Eye (tissue), 1 donor: ENCODE measurements at regions not wholly inside any gene's neighbourhood (a gene's known extent, or its start where the extent isn't known, plus 50 kb on each side); places are given as distances from the start of the nearest gene placed in this dataset.
A peak's percentile ranks its signal among the peaks of the same experiment; 100 is the strongest.

Experiments used
- DNase-seq: peaks from one replicate; pipeline ENCODE4 v3.0.0-alpha.2; 2015

GRCh38 chr4:79078339-79078738, 139.1 kb upstream of the PAQR3 start:
- DNase-seq = no peak

DNA sequence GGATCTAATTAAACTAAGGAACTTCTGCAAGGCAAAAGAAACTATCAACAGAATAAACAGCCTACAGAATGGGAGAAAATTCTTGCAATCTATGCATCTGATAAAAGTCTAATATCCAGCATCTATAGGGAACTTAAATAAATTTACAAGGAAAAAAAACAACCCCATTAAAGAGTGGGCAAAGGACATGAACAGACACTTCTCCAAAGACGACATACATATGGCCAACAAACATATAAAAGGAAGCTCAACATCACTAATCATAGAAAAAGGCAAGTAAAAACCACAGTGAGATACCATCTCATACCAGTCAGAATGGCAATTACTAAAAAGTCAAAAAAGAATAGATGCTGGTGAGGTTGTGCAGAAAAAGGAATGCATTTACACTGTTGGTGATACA, 134.8 kb upstream of the PAQR3 start:
- DNase-seq = no peak

GRCh38 chr4:79073471-79073870, 134.2 kb upstream of the PAQR3 start:
- no peak for DNase-seq

GRCh38 chr4:79065262-79065661, 126.0 kb upstream of the PAQR3 start:
- DNase-seq = no peak

GRCh38 chr4:79064806-79065205, 125.6 kb upstream of the PAQR3 start:
- no peak for DNase-seq

DNA sequence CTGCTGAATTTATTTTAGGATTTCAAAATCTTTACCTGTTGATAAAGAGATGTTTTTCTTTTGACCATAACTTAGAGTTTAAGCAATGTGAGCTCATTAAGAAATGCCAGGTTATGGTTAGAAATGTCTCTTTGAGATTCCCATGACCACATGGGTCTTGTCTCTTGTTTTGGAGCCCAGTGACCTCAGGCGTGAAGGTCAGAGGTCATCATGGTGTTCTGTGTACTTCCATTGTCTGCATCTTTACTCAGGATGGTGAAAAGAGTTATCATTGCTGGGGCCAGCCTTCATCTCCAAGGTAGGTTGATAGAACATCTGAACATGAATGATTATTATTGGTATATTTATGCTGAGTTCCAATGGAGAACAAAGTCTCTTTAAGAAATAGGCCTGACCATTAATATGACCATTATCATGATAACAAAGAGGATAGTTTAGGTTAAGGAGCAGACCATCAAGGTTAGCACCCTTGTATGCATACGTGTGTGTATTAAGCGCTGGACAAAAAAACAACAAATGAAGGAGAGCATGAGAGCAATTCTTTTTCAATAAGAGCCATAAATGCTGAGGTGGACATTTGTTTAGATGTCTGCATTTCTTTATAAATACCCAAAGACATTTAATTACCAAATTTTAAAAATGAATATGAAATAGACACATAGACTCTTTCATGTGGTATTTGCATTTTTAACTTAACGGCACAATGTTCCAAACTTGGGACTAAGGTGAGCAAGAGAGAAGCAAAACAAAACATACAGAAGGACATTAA, 120.6 kb upstream of the PAQR3 start:
- no peak for DNase-seq

DNA sequence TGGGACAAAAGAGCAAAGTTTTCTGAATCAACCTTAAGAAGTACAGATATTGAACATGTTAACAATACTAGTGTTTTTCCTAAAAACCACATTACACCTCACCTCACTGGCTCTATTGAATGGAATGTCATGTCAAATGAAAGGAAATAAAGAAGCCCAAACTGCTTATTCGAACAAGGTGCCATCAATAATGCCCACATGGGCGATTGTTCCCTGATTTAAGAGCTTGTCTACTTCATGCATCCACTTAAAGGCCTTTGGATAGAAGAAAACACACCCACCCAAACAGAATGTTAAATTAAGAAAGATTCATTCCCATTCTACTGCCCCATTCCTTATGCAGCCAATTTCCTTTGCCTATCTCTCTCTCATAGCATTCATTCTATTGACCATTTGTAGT, 118.5 kb upstream of the PAQR3 start:
- DNase-seq = no peak

DNA sequence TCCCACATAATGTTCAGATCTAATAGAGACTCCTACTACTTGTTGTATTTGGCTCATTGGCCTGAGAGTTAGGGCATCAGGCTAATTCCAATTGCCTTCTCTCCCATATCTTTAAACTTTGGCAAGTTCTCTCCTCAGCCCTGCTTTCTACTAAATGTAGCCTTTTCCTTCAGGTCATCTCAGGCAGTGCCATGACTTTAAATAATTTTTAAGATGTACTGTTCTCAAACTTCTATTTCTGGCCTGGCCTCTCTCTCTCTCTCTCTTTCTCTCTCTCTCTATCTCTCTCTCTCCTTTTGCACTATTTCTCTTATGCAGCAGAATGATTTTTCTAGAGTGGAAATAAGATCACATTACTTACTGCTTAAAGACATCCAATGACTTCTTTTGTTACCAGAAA, 114.5 kb upstream of the PAQR3 start:
- no peak for DNase-seq

- peak; percentile 87 for DNase-seq
Observed at GRCh38 chr4:79050541-79050880, 111.3 kb upstream of the PAQR3 start.

DNA sequence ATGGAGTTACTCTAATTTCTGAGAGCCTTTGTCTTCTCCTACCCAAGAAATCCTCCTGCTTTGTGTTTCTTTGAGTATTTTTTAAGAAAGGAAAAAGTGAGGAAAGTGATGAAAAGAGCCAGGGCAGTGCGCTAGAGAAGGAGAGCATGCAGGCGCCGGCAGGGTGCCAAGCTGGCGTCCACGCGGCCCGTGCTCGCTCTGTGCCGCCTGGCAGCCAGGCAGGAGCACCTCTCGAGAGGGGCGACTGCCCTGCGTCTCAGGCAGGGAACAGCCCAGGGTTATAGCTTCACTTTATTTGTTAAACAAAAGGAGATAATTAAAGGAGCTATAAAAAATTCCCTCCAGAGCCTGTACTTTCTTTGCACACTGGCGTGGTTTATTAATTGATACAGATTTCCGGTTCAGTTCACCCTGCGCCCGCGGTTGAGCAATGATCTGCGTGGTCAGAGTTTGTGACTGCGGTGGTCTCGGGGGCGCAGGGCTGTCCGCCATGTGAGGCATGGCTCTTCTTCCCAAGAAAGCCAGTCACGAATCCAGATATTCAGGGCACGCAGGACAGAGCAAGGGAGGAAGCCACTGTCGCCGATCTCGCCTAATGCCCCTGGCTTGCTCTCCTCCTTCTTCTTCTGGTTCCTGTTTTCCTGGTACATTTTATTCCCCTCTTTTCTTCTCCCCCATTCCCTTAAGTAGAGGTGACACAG, 110.8 kb upstream of the PAQR3 start:
- no peak for DNase-seq

DNA sequence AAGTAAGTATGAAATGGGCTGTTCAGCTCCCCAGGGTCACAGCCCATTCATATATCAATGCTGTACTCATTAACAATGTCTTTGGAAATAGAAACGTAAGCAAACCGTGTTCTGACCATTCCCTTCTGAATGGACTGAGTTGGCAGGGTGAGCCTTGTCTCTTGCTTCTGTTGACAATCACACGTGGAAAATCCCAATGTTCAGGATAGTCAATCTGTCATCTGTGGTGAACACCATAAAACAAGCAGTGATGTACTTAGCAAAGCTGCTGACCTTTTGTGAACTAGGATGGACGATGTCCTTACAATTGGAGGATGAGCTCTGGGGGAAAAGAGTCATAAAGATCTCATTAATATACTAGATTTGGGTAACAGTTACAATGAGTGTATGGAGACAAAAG, 109.6 kb upstream of the PAQR3 start:
- no peak for DNase-seq

- DNase-seq = no peak
Observed at GRCh38 chr4:79047316-79047715, 108.1 kb upstream of the PAQR3 start.

GRCh38 chr4:79046016-79046592, 106.9 kb upstream of the PAQR3 start:
- DNase-seq = no peak

DNA sequence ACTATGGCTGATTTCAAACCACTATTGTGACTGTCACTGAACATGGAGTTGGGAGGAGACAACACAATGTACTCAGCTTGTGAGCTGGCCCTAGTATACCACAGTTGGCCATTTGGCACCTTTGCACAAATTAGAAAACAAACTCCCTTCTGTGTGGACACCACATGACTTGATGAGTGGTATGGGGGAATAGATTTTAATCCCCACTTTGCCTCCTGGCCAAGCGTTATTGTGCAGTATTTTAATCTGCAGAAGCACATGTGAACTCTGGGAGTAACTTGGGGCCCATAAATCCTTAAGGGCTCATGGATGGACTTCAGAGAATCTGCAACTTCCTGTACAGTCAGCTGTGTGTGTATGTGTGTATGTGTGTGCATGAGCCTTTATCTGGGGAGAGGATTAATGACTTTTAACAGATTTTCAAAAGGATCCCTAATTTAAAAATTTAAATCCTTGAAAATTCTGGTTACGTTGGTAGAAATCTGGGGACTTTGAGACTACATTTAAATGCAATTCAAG, 105.0 kb upstream of the PAQR3 start:
- DNase-seq = no peak

DNA sequence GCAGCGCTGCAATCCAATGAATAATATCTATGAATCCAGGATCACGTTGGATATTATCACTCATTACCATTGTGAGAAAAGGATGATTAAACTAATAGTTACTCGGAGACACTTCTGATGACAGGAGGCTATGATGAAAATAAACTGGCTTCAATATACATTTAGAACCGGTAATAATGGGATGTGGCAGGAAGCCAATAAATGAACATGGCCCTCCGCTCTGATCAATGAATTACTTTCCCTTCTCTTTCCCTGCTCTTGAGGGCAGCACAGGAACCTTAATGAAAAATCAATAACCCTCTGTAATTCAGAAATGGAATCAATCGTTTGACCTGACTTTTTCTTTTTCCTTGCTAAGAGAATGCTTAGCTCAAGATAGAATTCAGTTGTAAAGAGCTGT, 103.9 kb upstream of the PAQR3 start:
- peak; percentile 61 for DNase-seq

GRCh38 chr4:79042079-79042674, 102.9 kb upstream of the PAQR3 start:
- peak; percentile 81 for DNase-seq

GRCh38 chr4:79034544-79034943, 95.3 kb upstream of the PAQR3 start:
- DNase-seq = no peak

- DNase-seq = no peak
Observed at GRCh38 chr4:79030973-79031372, 91.7 kb upstream of the PAQR3 start.

DNA sequence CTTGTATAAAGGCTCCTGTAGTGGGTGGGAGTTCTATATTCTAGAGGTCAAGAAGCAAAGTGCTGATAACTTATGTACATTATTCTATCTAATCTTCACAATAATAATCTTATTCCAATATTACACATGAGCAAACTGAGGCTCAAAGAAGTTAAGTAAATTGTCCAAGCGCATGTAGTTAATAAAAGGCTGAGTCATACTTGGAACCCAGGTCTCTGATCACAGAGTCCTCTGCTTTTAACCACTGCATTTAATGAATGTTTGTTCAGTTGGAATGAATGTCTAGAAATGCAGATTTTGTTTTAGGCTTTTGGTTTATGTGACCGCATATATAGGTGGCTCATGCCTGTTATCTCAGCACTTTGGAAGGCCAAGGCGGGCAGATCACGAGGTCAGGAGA, 88.4 kb upstream of the PAQR3 start:
- no peak for DNase-seq

DNA sequence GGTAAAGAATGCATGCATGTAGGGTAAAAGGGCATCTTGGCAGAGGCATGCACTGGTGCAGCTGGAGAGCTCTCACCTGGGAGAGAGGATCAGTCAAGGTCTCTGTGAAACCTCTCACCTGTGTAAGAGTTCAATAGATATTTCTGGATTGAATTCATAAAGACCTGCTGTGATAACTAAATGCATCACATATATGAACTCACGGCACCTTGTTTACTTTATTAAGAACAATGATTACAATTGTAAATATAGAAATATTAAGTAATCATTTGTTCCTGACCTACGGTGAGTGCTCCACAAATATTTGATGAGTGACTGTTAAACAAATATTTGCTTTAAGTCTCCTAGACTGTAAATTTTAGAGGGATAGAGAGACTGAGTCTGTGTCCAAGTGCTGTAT, 85.9 kb upstream of the PAQR3 start:
- no peak for DNase-seq

- DNase-seq = peak; percentile 69
Observed at GRCh38 chr4:79023799-79024770, 84.8 kb upstream of the PAQR3 start.

DNA sequence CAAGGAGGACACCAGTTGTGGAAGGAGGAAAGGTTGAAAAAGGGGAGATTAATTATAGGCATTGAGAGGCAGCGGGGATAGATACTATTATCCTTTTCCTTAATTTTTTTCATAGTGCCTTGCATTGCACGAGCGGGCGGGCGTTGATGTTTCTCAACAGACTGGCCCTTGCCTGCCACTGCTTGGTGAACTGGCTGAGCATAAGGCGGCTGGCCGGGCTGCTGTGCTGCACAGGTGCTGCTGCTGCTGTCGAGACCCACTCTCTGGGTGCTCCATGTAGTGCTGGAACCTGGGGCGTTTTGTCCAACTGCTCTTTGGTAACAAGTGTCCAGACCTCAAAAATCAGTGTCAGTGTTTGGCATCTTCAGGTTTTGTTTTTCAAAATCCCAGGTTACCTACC, 83.3 kb upstream of the PAQR3 start:
- no peak for DNase-seq

GRCh38 chr4:79017481-79017880, 78.2 kb upstream of the PAQR3 start:
- DNase-seq = no peak
